ENCODE measurements at regions not wholly inside any gene's neighbourhood (a gene's known extent, or its start where the extent isn't known, plus 50 kb on each side); places are given as distances from the start of the nearest gene placed in this dataset.

DNA sequence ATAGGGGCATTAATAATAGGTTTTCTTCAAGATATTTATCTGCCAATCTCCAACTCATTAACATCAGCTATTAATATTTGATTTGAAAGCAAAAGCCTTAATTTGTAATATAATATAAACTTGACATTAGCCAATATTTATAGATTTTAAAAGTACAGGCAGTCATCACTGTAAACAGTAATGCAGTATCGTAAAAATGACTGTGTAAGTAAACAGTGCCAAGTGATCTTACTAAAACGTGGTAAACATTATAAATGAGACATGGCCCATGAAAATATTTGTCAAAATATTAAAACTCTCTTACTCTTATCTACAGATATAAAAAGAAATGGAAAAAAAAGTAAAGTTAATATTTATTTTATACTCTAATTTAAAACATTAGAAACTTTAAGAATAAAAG lies 101.6 kb upstream of the EPHA6 start:
- H3K27ac ChIP-seq, result no peak overlapping the region
- no peaks in the 10 kb centered on the region for H3K36me3 ChIP-seq (replicated peaks in 1 of 2; ENCODE audit: insufficient read depth in 1 of 2, low read depth in 2 of 2)
- H3K27me3 ChIP-seq, result no peaks in the 10 kb centered on the region
- intact Hi-C loops (cut with DNase I), result no loop called here
- 25% methylated on average over 2 of the region's 2 CpGs for WGBS, 2 donors
- TF ChIP-seq POLR2A (IDR thresholded peaks at IDR 0.05) (no peak), CTCF (IDR thresholded peaks at IDR 0.05) (no peak)
- DNase-seq (no peak), ATAC-seq (no peak)
- H3K4me1 ChIP-seq, result no peaks in the 10 kb centered on the region
- H3K4me3 ChIP-seq, result no peak overlapping the region
- no peaks in the 10 kb centered on the region for H3K9me3 ChIP-seq

GRCh38 chr3:96719921-96720320 lies 94.5 kb upstream of the EPHA6 start:
- no peaks in the 10 kb centered on the region for H3K4me1 ChIP-seq
- no peak for TF ChIP-seq CTCF (IDR thresholded peaks at IDR 0.05)
- TF ChIP-seq POLR2A (IDR thresholded peaks at IDR 0.05), result no peak

DNA sequence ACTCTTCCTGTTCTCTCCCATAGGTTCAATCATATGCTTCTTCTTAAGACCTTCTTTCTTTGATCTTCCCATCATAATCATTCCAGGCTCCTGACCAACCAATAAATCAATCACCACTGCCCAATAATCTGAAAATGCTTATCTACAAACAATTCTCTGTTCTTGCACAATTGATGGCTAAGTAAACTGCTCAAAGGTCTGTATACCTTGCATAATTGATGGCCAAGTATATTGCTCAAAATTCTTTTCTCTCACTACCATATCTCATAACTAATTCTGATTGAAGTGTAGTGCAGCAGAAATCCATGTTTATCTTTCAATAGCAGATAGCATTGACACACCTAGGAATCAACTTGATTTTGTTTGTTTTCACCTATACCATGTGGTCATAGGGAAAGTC lies 83.4 kb upstream of the EPHA6 start:
- no peaks in the 10 kb centered on the region for H3K27me3 ChIP-seq
- H3K4me3 ChIP-seq, result no peak overlapping the region
- DNase-seq (no peak), ATAC-seq (no peak)
- intact Hi-C loops (cut with DNase I), result no loop called here
- no peaks in the 10 kb centered on the region for H3K4me1 ChIP-seq
- H3K36me3 ChIP-seq (replicated peaks in 1 of 2; ENCODE audit: insufficient read depth in 1 of 2, low read depth in 2 of 2), result no peaks in the 10 kb centered on the region
- TF ChIP-seq CTCF (IDR thresholded peaks at IDR 0.05), result no peak
- no peak overlapping the region for H3K27ac ChIP-seq
- H3K9me3 ChIP-seq, result no peaks in the 10 kb centered on the region

More at GRCh38 chr3:96719921-96720320, 94.5 kb upstream of the EPHA6 start:
- Histone ChIP-seq H3K4me3 (no peak overlapping the region), H3K27ac (no peak overlapping the region), H3K9me3 (no peaks in the 10 kb centered on the region), H3K36me3 (replicated peaks in 1 of 2; ENCODE audit: insufficient read depth in 1 of 2, low read depth in 2 of 2) (no peaks in the 10 kb centered on the region), H3K27me3 (no peaks in the 10 kb centered on the region)
- intact Hi-C loops (cut with DNase I), result no loop called here
- 50 to 55% methylated on average over 3 of the region's 3 CpGs for WGBS, 2 donors
- DNase-seq, result no peak
- ATAC-seq, result no peak

DNA sequence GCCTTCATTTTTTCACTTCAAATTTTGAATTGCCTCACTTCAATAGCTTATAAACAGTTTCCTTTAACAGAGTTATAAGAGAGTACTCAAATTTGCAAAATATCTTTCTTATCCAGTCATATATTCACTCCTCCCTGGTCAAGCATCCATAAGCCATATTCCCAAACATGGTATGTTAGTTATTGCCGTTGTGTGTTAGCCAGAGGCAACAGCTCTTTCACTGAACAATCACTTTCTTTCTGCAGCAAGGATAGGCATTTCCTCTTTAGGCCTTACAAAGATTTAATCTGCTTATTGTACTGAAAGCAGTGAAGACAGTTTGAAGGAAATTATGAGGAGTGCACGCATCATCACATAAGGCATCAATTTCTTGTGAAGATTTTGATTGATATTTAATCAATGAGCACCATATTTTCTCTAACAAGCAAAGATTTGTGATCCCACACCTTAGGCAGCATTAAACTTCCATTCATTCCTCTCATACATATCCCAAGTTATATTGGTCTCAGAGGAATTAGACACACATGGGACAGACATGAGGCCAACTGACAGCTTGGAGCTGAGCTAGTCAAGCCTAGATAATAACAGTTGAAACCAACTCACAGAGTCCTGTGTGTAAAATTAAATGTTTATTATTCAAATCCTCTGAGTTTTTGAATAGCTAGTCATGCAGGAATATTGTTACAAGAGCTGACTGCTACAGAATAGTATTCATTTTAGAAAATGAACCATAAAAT lies 80.0 kb upstream of the EPHA6 start:
- H3K27me3 ChIP-seq, result no peaks in the 10 kb centered on the region
- H3K4me1 ChIP-seq, result no peaks in the 10 kb centered on the region
- 65 to 70% methylated on average over 2 of the region's 2 CpGs for WGBS, 2 donors
- DNase-seq, result no peak
- no peaks in the 10 kb centered on the region for H3K9me3 ChIP-seq
- H3K4me3 ChIP-seq, result no peak overlapping the region
- no peaks in the 10 kb centered on the region for H3K36me3 ChIP-seq (replicated peaks in 1 of 2; ENCODE audit: insufficient read depth in 1 of 2, low read depth in 2 of 2)
- no peak for ATAC-seq
- TF ChIP-seq CTCF (IDR thresholded peaks at IDR 0.05) (no peak), POLR2A (IDR thresholded peaks at IDR 0.05) (no peak)
- intact Hi-C loops (cut with DNase I), result no loop called here
- H3K27ac ChIP-seq, result no peak overlapping the region

DNA sequence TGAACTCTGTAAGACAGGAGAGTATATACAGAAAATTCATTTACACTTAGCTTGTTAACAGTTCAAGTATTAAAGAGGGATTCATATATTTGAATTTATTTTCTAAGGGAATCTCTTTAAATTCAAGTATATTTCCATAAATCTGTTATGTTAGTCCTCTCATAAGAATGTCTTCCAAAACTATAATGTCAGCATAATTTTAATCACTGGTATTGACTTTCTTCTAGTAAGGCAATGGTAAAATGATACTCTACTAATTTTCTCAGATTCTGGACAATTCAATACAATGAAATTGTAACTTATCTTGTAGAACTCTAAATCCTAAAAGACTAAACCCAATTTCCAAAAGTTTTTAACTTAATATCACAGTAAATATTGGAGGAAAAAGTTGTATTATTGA lies 66.3 kb upstream of the EPHA6 start:
- no peak for DNase-seq
- no peak for ATAC-seq
- intact Hi-C loops (cut with DNase I), result no loop called here

More for the DNA sequence above, 66.3 kb upstream of the EPHA6 start:
- TF ChIP-seq CTCF (IDR thresholded peaks at IDR 0.05) (no peak), POLR2A (IDR thresholded peaks at IDR 0.05) (no peak)
- Histone ChIP-seq H3K4me1 (no peaks in the 10 kb centered on the region), H3K27ac (no peak overlapping the region), H3K4me3 (no peak overlapping the region), H3K36me3 (replicated peaks in 1 of 2; ENCODE audit: insufficient read depth in 1 of 2, low read depth in 2 of 2) (no peaks in the 10 kb centered on the region), H3K9me3 (no peaks in the 10 kb centered on the region), H3K27me3 (no peaks in the 10 kb centered on the region)

All from body of pancreas (tissue), 4 donors.